ENCODE measurements at regions not wholly inside any gene's neighbourhood (a gene's known extent, or its start where the extent isn't known, plus 50 kb on each side); places are given as distances from the start of the nearest gene placed in this dataset.
"Not testable (repeated sequence)": the region's sequence is repeated elsewhere in the genome, so short reads cannot be mapped to it uniquely, and the experiment has no call there.

DNA sequence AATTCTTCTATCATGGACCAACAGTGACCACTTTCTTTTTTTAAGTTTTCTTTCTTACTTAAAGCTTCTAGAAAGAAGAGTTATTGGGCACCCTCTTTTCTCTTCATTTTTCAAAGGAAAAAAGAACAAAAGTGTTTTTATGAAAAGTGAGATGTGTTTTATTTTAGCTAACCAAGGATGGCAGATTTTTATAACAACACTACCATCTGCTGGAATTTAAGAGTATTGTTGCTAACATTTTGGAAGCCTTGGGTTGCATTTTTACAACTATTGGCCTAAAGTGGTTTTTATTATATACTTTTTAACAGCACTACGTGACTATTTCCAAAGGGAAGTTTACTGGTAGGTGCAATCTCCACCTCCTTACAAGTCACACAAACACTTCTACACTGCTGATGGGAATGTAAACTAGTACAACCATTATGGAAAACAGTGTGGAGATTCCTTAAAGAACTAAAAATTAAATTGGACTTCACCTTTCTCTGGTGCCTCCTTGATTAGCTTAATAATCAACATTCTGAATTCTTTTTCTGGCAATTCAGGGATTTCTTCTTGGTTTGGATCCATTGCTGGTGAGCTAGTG is 237.7 kb upstream of the AGTR1 start:
- no peak for DNase-seq
- Mint-ChIP-seq H3K4me3 (no peak overlapping the region), H3K36me3 (no peaks in the 10 kb centered on the region), H3K9me3 (peaks cover 4% of the 10 kb centered on the region), H3K27ac (no peak overlapping the region), H3K4me1 (no peaks in the 10 kb centered on the region), H3K27me3 (no peaks in the 10 kb centered on the region)

DNA sequence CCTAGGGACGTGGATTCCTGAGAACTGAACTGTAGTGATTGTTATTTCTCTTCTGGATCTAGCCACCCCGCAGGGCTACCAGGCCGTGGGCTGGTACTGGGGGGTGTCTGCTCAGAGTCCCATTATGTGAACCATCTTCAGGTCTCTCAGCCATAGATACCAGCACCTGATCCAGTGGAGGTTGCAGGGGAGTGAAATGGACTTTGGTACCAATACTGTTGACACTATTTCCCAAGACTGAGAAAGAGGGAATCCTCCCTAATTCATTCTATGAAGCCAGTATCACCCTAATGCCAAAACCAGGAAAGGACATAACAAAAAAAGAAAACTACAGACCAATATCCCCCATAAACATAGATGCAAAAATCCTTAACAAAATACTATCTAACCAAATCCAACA is 237.0 kb upstream of the AGTR1 start:
- DNase-seq: no peak
- Mint-ChIP-seq H3K4me3 (no peak overlapping the region), H3K27ac (no peak overlapping the region), H3K9me3 (peaks cover 4% of the 10 kb centered on the region), H3K4me1 (no peaks in the 10 kb centered on the region), H3K36me3 (no peaks in the 10 kb centered on the region), H3K27me3 (no peaks in the 10 kb centered on the region)

DNA sequence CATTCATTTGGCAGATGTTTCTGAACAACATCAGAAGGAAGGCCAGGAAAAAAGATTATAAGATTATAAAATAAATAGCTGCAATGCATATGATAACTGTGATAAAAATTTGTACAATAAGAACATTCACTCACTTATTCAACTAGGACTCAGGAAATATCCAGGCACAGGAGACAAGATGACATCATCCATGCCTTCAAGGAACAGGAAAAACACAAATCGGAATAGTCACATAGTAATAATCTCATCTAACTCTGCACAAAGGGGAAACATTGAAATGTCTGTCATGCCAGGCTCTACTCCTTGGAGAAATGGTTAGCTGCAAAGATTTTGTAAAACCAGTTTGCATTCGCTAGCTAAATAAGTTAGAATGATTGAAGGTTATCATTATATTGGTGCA is 233.5 kb upstream of the AGTR1 start:
- peaks cover 5% of the 10 kb centered on the region for H3K9me3 Mint-ChIP-seq
- H3K27ac Mint-ChIP-seq: no peak overlapping the region
- H3K27me3 Mint-ChIP-seq: no peaks in the 10 kb centered on the region
- H3K36me3 Mint-ChIP-seq: no peaks in the 10 kb centered on the region
- no peak for DNase-seq
- H3K4me3 Mint-ChIP-seq: no peak overlapping the region
- no peaks in the 10 kb centered on the region for H3K4me1 Mint-ChIP-seq

DNA sequence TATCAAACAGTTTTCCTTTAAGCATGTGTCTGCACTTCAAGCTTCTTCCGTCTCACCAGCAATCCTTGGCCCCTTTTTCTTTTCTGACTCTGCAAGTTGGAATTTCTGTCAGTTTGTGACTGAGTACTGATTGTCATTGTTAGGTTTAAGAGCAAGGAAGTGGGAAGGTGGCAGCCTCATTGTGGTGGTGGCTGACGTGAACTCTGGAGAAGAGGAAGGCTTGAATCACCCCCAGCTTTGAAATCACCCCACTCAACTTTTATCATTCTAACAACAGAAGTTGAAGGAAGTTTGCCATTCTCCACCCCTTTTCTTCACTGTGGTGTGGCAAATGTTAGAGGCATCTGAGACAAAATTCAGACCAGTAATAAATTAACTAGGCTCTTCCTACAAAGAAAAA is 231.6 kb upstream of the AGTR1 start:
- H3K27ac Mint-ChIP-seq: no peak overlapping the region
- H3K4me3 Mint-ChIP-seq: no peak overlapping the region

DNA sequence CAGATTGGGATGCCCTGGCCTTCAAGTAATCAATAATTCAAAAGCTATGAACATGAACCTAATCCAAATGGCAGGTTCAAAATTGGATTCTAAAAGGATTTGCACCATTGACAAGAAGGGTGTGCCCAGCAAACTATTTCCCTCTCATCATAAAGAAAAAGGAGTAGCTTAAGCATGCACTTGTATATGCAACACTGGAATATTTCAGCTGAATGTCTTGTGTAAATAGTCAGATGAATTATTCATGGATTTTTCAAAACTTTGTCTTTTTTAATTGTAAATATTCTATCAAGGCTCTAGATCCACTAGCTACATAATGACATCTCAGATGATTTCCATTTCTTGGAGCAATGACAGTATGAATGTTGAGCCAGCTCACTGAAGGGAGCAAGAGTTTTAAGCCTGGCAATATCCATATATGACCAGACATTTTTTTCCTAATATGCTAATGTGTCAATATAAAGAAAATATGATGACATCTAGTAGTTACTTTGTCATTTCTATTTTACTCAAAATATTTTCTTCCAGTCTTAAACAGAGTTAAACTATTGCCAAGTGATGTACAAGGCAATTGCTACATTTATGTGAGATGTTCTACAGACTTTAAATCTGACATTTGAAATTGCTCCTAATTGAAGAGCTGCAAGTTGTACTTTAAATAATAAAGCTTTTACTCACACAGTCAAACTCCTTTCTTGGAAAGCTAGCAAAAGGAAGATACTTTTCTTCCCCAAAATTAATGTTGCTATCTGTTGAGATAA is 230.5 kb upstream of the AGTR1 start:
- no peak overlapping the region for H3K27ac Mint-ChIP-seq
- no peak for DNase-seq

More for the DNA sequence above, 231.6 kb upstream of the AGTR1 start:
- no peak for DNase-seq
- Mint-ChIP-seq H3K9me3 (peaks cover 5% of the 10 kb centered on the region), H3K4me1 (no peaks in the 10 kb centered on the region), H3K36me3 (no peaks in the 10 kb centered on the region), H3K27me3 (no peaks in the 10 kb centered on the region)

DNA sequence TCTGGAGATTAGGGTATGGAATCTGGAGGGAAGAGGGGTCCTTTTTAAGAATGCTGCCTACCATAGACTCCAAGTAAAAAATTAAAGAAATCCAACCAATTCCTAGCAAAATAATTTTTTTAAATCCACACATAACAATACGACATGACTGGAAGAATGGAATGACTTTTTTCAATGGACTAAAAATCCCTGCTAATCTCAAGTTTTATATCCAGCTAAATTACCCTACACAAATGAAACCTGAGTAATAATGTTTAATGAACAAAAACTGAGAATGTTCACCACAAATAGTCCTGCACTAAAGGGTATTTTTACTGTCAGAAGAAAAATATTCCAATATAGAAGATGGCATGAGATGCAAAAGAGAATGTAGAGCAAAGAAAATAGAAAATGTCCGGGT is 220.3 kb upstream of the AGTR1 start:
- no peak for DNase-seq
- H3K27me3 Mint-ChIP-seq: no peaks in the 10 kb centered on the region
- no peak overlapping the region for H3K4me3 Mint-ChIP-seq
- no peaks in the 10 kb centered on the region for H3K36me3 Mint-ChIP-seq
- H3K9me3 Mint-ChIP-seq: peaks cover 10% of the 10 kb centered on the region
- no peak overlapping the region for H3K27ac Mint-ChIP-seq
- no peaks in the 10 kb centered on the region for H3K4me1 Mint-ChIP-seq

More for the DNA sequence above, 230.5 kb upstream of the AGTR1 start:
- H3K9me3 Mint-ChIP-seq: peaks cover 4% of the 10 kb centered on the region
- H3K4me1 Mint-ChIP-seq: no peaks in the 10 kb centered on the region
- H3K36me3 Mint-ChIP-seq: no peaks in the 10 kb centered on the region
- H3K27me3 Mint-ChIP-seq: no peaks in the 10 kb centered on the region
- no peak overlapping the region for H3K4me3 Mint-ChIP-seq

DNA sequence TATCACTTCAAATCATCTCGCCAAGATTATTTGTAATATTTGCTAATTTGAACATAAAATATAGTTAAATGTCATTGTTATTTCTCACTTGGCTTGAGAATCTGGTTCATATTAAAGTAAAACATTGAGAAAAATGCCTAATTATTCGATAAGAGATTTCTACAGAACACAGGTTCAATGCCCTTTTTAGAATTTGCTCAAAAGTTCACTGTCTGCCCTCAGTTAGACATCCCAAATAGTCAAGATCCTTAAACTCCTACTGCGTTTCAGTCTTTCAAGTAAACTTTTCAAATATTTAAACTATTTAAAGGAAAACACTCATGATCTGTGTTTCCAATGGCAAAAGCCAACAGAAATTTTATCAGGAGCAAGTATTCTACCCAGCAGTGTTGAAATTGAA is 204.1 kb upstream of the AGTR1 start:
- Mint-ChIP-seq H3K4me3 (no peak overlapping the region), H3K9me3 (peaks cover 3% of the 10 kb centered on the region), H3K27ac (no peak overlapping the region), H3K36me3 (no peaks in the 10 kb centered on the region), H3K4me1 (no peaks in the 10 kb centered on the region), H3K27me3 (no peaks in the 10 kb centered on the region)
- DNase-seq: no peak

DNA sequence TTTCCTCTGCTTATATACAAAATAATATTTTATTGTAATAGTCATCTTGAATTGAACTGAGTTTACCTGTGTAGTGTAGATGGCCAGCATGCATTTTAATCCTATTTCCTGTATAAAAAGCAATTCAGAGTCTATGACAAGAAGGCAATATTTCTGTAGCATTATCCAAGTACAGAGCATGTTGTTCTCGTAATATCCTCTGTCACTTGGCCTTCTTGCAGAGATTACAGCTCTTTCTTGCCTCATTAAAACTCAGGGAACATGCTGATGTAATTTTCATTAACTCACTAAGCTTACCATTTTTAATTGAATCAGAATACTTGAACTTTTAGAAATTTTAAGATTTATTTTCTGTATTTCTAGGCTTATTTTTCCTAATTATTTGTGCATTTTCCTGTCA is 203.3 kb upstream of the AGTR1 start:
- Mint-ChIP-seq H3K27ac (no peak overlapping the region), H3K4me1 (no peaks in the 10 kb centered on the region), H3K36me3 (no peaks in the 10 kb centered on the region), H3K9me3 (peaks cover 3% of the 10 kb centered on the region), H3K27me3 (no peaks in the 10 kb centered on the region), H3K4me3 (no peak overlapping the region)
- no peak for DNase-seq

DNA sequence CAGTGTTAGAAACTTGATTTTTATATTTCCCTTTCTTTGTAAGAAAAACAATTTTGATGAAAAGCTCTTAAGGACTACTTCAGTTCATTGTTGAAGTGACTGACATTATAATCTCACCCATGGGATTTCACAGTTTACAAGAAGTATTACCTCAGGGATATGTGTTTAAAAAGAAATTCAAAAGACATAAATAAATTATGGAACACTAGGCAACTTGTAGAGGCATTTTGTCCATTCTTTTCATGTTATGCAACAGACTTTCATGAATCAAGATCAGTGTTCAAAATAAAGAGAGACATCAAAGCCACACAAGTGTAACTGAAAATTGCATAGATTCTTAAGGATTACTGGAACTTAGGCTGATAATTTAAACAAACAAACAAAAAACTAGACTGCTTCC is 196.8 kb upstream of the AGTR1 start:
- H3K27me3 Mint-ChIP-seq: no peaks in the 10 kb centered on the region
- H3K4me3 Mint-ChIP-seq: no peak overlapping the region
- peaks cover 6% of the 10 kb centered on the region for H3K9me3 Mint-ChIP-seq
- no peaks in the 10 kb centered on the region for H3K4me1 Mint-ChIP-seq
- no peaks in the 10 kb centered on the region for H3K36me3 Mint-ChIP-seq
- H3K27ac Mint-ChIP-seq: no peak overlapping the region
- DNase-seq: no peak

DNA sequence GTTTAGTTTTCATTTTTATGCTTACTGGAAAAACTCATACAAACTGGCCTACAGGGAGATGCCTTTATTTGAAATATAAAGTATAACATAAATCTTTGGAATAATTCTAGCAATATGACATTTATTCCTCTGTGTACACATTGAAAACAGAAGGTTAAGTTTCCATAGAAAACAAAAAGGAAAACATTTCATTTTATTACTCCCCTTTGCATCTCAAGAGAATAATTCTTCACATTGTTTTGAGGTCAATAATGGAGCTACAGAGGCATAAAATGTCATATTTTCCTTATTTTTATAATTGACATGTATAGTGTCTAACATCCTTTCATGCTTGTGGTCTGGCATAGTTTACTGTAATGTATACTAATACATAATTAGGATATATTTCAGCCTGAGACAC is 187.6 kb upstream of the AGTR1 start:
- peaks cover 2% of the 10 kb centered on the region for H3K9me3 Mint-ChIP-seq
- no peaks in the 10 kb centered on the region for H3K36me3 Mint-ChIP-seq
- no peak overlapping the region for H3K27ac Mint-ChIP-seq
- DNase-seq: no peak
- H3K4me1 Mint-ChIP-seq: no peaks in the 10 kb centered on the region
- no peaks in the 10 kb centered on the region for H3K27me3 Mint-ChIP-seq
- no peak overlapping the region for H3K4me3 Mint-ChIP-seq

DNA sequence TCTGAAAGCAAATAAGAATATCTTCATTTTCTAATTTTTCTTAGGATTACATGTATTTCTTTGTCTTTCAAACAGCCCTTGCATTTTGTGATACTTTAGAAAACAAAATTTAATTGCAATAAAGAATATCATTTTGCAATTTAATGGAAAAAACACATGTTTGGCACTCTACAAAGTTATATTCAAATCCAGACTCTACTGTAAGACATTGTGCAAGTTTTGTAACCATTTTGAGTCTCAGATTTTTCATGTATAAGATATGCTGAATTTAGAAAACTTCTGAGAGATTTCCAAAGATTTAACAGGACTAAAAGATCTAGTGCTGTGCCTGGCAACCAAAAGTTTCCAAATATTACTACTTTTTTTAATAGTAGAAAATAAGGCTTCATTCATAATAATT is 187.1 kb upstream of the AGTR1 start:
- Mint-ChIP-seq H3K27me3 (no peaks in the 10 kb centered on the region), H3K9me3 (peaks cover 2% of the 10 kb centered on the region), H3K4me1 (no peaks in the 10 kb centered on the region), H3K27ac (no peak overlapping the region), H3K4me3 (no peak overlapping the region), H3K36me3 (no peaks in the 10 kb centered on the region)
- no peak for DNase-seq

DNA sequence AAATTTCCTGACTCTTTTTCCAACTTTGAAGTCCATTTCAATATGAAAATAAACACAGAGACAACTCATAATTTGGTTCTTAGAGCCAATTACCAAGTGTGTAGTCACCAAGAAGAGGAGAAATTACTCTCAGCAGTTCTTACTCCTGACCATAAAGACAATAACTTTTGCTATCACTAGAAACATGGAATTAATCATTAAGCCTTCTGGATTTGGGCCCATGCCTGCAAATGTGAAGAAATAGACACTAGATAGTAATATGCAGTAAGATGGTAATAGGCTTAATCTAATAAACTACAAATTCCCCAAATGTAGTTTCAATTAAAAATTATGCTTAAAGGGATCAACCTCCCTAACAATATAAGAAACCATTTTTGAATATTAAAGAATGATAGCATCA is 185.1 kb upstream of the AGTR1 start:
- Mint-ChIP-seq H3K27ac (no peak overlapping the region), H3K27me3 (no peaks in the 10 kb centered on the region), H3K36me3 (no peaks in the 10 kb centered on the region), H3K4me1 (no peaks in the 10 kb centered on the region), H3K9me3 (no peaks in the 10 kb centered on the region), H3K4me3 (no peak overlapping the region)
- DNase-seq: no peak

DNA sequence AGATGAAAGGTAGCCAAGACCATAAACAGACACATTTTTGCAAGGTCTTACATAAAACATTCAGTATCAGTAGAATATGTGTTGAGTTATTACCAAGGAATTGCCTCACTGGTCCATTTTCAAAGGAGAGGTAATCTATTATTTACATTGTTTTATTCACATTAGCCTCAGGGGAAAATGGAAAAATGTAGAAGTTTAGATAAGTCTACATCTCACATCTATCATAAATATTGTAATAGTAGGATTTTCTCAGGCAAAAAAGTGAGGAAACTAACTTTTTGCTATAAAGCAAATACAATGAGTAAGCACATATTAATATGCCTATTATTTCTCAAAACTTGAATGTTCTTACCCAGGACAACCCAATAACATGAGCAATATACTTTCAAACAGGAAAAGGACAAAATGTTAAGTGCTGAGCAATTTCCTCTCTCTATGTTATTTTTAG is 184.6 kb upstream of the AGTR1 start:
- Mint-ChIP-seq H3K4me3 (no peak overlapping the region), H3K36me3 (no peaks in the 10 kb centered on the region), H3K27me3 (no peaks in the 10 kb centered on the region), H3K4me1 (no peaks in the 10 kb centered on the region), H3K9me3 (no peaks in the 10 kb centered on the region), H3K27ac (no peak overlapping the region)
- DNase-seq: no peak

DNA sequence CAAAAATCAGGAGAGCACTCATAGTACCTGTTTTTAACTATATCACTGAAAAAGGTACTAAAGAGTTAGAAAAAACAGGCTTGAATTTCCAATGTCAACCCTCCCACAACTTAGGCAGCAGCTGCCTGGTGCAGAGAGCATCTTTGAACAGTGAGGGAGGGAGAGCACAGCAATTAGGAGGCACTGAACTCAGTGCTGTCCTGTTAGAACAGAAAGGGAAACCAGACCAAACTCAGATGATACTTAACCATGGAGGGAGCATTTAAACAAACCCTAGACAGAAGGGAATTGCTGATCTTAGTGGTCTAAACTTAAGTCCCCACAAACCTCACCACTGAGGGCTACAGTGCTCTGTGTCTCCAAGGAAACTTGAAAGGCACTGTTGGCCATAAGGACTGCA is 179.2 kb upstream of the AGTR1 start:
- no peak for DNase-seq
- H3K36me3 Mint-ChIP-seq: no peaks in the 10 kb centered on the region
- no peaks in the 10 kb centered on the region for H3K27me3 Mint-ChIP-seq
- no peak overlapping the region for H3K4me3 Mint-ChIP-seq
- no peak overlapping the region for H3K27ac Mint-ChIP-seq
- H3K9me3 Mint-ChIP-seq: peaks cover 4% of the 10 kb centered on the region
- H3K4me1 Mint-ChIP-seq: no peaks in the 10 kb centered on the region

DNA sequence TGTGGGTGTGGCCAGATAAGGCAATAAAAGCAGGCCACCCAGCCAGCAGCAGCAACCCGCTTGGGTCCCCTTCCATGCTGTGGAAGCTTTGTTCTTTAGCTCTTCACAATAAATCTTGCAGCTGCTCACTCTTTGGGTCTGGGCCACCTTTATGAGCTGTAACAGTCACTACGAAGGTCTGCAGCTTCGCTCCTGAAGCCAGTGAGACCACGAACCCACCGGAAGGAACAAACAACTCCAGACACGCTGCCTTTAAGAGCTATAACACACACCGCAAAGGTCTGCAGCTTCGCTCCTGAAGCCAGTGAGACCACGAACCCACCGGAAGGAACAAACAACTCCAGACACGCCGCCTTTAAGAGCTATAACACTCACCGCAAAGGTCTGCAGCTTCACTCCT is 172.1 kb upstream of the AGTR1 start:
- H3K36me3 Mint-ChIP-seq, H3K4me1 Mint-ChIP-seq, DNase-seq, H3K27ac Mint-ChIP-seq, H3K27me3 Mint-ChIP-seq, H3K9me3 Mint-ChIP-seq, H3K4me3 Mint-ChIP-seq: not testable (repeated sequence)

DNA sequence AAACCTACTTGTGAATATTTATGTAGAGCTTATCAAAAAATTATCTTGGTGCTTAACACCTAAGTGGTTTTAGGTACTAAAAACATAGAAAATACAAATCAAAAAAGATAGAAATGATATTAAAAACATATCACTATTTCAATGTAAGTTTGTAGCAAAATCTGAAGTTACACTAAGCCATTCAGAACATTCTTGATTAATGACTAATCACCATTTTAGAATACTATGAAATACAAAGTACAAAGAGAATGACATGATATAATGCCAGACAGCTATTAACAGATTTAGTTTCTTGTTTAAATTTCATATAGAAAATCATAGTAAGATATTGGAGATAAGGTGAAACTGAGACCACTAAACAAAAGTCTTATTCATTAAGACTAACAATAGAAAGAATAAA is 169.7 kb upstream of the AGTR1 start:
- no peaks in the 10 kb centered on the region for H3K4me1 Mint-ChIP-seq
- no peak for DNase-seq
- no peak overlapping the region for H3K27ac Mint-ChIP-seq
- H3K9me3 Mint-ChIP-seq: peaks cover 9% of the 10 kb centered on the region
- H3K4me3 Mint-ChIP-seq: no peak overlapping the region
- no peaks in the 10 kb centered on the region for H3K27me3 Mint-ChIP-seq
- no peaks in the 10 kb centered on the region for H3K36me3 Mint-ChIP-seq

Data from activated naive CD8-positive, alpha-beta T cell treated with anti-CD3 and anti-CD28 coated beads for 36 hours (primary cell).